Fibroblast of lung (primary cell): ENCODE measurements at regions not wholly inside any gene's neighbourhood (a gene's known extent, or its start where the extent isn't known, plus 50 kb on each side); places are given as distances from the start of the nearest gene placed in this dataset.

Experiments used
- DNase-seq, 2 donors: peaks; one replicate each; pipeline versions ENCODE4 v3.0.0 to v3.0.0-alpha.2; 2010; ENCODE audit warnings: low read depth in 2 of 2
- H2AFZ ChIP-seq: 2 replicates; pipeline ENCODE4 v1.5.1; 2012; ENCODE audit warnings: low read length, control low read depth, inconsistent platforms
- H3K27ac ChIP-seq: 2 replicates; pipeline ENCODE4 v1.5.1; 2011; ENCODE audit warnings: low read length, control low read depth; ENCODE audit not compliant: insufficient read depth
- H3K27me3 ChIP-seq: 2 replicates; pipeline ENCODE4 v1.5.1; 2011; ENCODE audit warnings: mild to moderate bottlenecking, low read length; ENCODE audit not compliant: control insufficient read depth, insufficient read depth
- H3K36me3 ChIP-seq: 2 replicates; pipeline ENCODE4 v1.5.1; 2011; ENCODE audit warnings: low read length; ENCODE audit not compliant: control insufficient read depth, insufficient read depth
- H3K4me1 ChIP-seq: 2 replicates; pipeline ENCODE4 v1.5.1; 2011; ENCODE audit warnings: low read length; ENCODE audit not compliant: control insufficient read depth, insufficient read depth; ENCODE audit errors: extremely low read depth
- H3K4me2 ChIP-seq: 2 replicates; pipeline ENCODE4 v1.5.1; 2011; ENCODE audit warnings: low read length, control low read depth; ENCODE audit not compliant: insufficient read depth; ENCODE audit errors: extremely low read depth
- H3K4me3 ChIP-seq, 4 experiments: fragments of 200-600 bp in 1 of 4; sonication (generic) in 1 of 4; replicated peaks in 1 of 4; 2 replicates each; pipeline ENCODE4 v1.5.1; 2011 to 2016; ENCODE audit warnings: low read length in 4 of 4, low read depth in 3 of 4, mild to moderate bottlenecking in 3 of 4, control low read depth in 2 of 4, inconsistent platforms in 1 of 4, mixed read lengths in 1 of 4; ENCODE audit not compliant: insufficient read depth in 1 of 4; ENCODE audit errors: control extremely low read depth in 1 of 4
- H3K79me2 ChIP-seq: 2 replicates; pipeline ENCODE4 v1.5.1; 2012; ENCODE audit warnings: mild to moderate bottlenecking, low read length, inconsistent platforms; ENCODE audit not compliant: control insufficient read depth, insufficient read depth
- H3K9ac ChIP-seq: 2 replicates; pipeline ENCODE4 v1.5.1; 2011; ENCODE audit warnings: mild to moderate bottlenecking, low read length, control low read depth; ENCODE audit not compliant: insufficient read depth
- H3K9me3 ChIP-seq: 2 replicates; pipeline ENCODE4 v1.5.1; 2012; ENCODE audit warnings: low read depth, low read length; ENCODE audit not compliant: control insufficient read depth, insufficient read depth
- H4K20me1 ChIP-seq: 2 replicates; pipeline ENCODE4 v1.5.1; 2011; ENCODE audit warnings: low read length; ENCODE audit not compliant: control insufficient read depth, insufficient read depth; ENCODE audit errors: extremely low read depth
- CTCF ChIP-seq, 2 donors: IDR thresholded peaks in 1 of 2; conservative IDR thresholded peaks in 1 of 2; 1 replicate in 1 of 2; 2 replicates in 1 of 2; pipeline ENCODE4 v1.5.1; 2011 to 2012; ENCODE audit warnings: low read length in 2 of 2, control low read depth in 1 of 2, inconsistent platforms in 1 of 2, low read depth in 1 of 2, mild to moderate bottlenecking in 1 of 2
- EZH2 ChIP-seq: IDR thresholded peaks from 2 replicates; pipeline ENCODE4 v1.5.1; 2012; ENCODE audit warnings: low read length, control low read depth, mild to moderate bottlenecking; ENCODE audit errors: missing control alignments

GRCh38 chr6:40162074-40162473 lies 227.8 kb upstream of the MOCS1 start:
- DNase-seq, result no peak
- Histone ChIP-seq H3K27me3 (no peaks in the 10 kb centered on the region), H4K20me1 (no peaks in the 10 kb centered on the region), H3K9me3 (no peaks in the 10 kb centered on the region), H3K79me2 (no peaks in the 10 kb centered on the region), H2AFZ (no peak overlapping the region), H3K9ac (no peak overlapping the region), H3K4me3 (no peak overlapping the region), H3K4me2 (no peak overlapping the region), H3K27ac (no peak overlapping the region), H3K36me3 (no peaks in the 10 kb centered on the region), H3K4me1 (no peaks in the 10 kb centered on the region)
- TF ChIP-seq CTCF (conservative IDR thresholded peaks at IDR 0.05 in 1 of 2, IDR thresholded peaks at IDR 0.05 in 1 of 2; ENCODE audit: low read depth in 1 of 2, low read length in 2 of 2) (no peak), EZH2 (no peak)

- Histone ChIP-seq H3K27me3 (no peaks in the 10 kb centered on the region), H3K4me1 (no peaks in the 10 kb centered on the region), H3K9ac (no peak overlapping the region), H3K4me3 (no peak overlapping the region), H3K36me3 (no peaks in the 10 kb centered on the region), H3K4me2 (no peak overlapping the region), H4K20me1 (no peaks in the 10 kb centered on the region), H3K79me2 (no peaks in the 10 kb centered on the region), H2AFZ (no peak overlapping the region), H3K9me3 (no peaks in the 10 kb centered on the region), H3K27ac (no peak overlapping the region)
- DNase-seq, result no peak
- no peak for TF ChIP-seq CTCF (conservative IDR thresholded peaks at IDR 0.05 in 1 of 2, IDR thresholded peaks at IDR 0.05 in 1 of 2; ENCODE audit: low read depth in 1 of 2, low read length in 2 of 2)
- TF ChIP-seq EZH2, result no peak
These were observed 226.6 kb upstream of the MOCS1 start for GRCh38 chr6:40160826-40161225.

- Histone ChIP-seq H3K27ac (no peak overlapping the region), H3K27me3 (no peaks in the 10 kb centered on the region), H3K4me1 (no peaks in the 10 kb centered on the region), H3K4me2 (no peak overlapping the region), H3K4me3 (no peak overlapping the region), H3K79me2 (no peaks in the 10 kb centered on the region), H4K20me1 (no peaks in the 10 kb centered on the region), H3K9ac (no peak overlapping the region), H3K9me3 (no peaks in the 10 kb centered on the region), H2AFZ (no peak overlapping the region), H3K36me3 (no peaks in the 10 kb centered on the region)
- TF ChIP-seq CTCF (conservative IDR thresholded peaks at IDR 0.05 in 1 of 2, IDR thresholded peaks at IDR 0.05 in 1 of 2; ENCODE audit: low read depth in 1 of 2, low read length in 2 of 2), result no peak
- TF ChIP-seq EZH2, result no peak
- DNase-seq, result no peak
These were observed 225.6 kb upstream of the MOCS1 start for GRCh38 chr6:40159865-40160264.
